Pancreas (tissue), 10 donors: ENCODE measurements at regions not wholly inside any gene's neighbourhood (a gene's known extent, or its start where the extent isn't known, plus 50 kb on each side); places are given as distances from the start of the nearest gene placed in this dataset.
A peak's percentile ranks its signal among the peaks of the same experiment; 100 is the strongest.

ENCODE experiments used
- ATAC-seq, 4 donors: fragments of 200-7000 bp; cut with Tn5 transposase; one replicate each; pipeline versions ENCODE4 v1.8.0 to v1.9.1; 2020; ENCODE audit warnings: mild to moderate bottlenecking in 4 of 4, moderate library complexity in 4 of 4
- DNase-seq, 6 donors: peaks; one replicate each; pipeline ENCODE4 v3.0.0-alpha.2; 2020
- FAIRE-seq: peaks from 2 replicates; lab custom pipeline; 2012; peaks lifted over from hg19 to GRCh38; lab: Jason Lieb, UNC
- H3K27ac ChIP-seq, 4 donors: fragments of 200-600 bp; sonication (generic); 1 replicate in 3 of 4; 2 replicates in 1 of 4; pipeline versions ENCODE4 v1.5.0 to v1.8.0; 2020
- H3K27me3 ChIP-seq, 4 donors: fragments of 200-600 bp; one replicate each; pipeline ENCODE4 v1.8.0; 2021
- H3K36me3 ChIP-seq, 3 donors: fragments of 200-600 bp; sonication (generic) in 1 of 3; one replicate each; pipeline versions ENCODE4 v1.5.0 to v1.8.0; 2020 to 2021
- H3K4me1 ChIP-seq, 3 donors: fragments of 200-600 bp; one replicate each; pipeline ENCODE4 v1.8.0; 2021
- H3K4me3 ChIP-seq, 4 donors: fragments of 200-600 bp; sonication (generic) in 2 of 4; one replicate each; pipeline versions ENCODE4 v1.5.0 to v1.8.0; 2020 to 2021
- H3K9me3 ChIP-seq, 4 donors: fragments of 200-600 bp; one replicate each; pipeline ENCODE4 v1.8.0; 2021
- WGBS, 2 donors: extraction: QIAGEN DNeasy Blood & Tissue Kit; methylation state at CpG; one replicate each; pipeline ENCODE4 v1.1.7; 2013; 5-methylcytosine and 5-hydroxymethylcytosine counted together
- intact Hi-C, 3 donors: fragments of 100-400 bp; cut with DNase I; formaldehyde crosslinking; loops; one replicate each; pipeline versions ENCODE4 v1.11.1 to v1.14.2; 2022
- TF ChIP-seq, protein P1 (sequence below), 4 donors: fragments of 200-600 bp; sonication (generic) in 3 of 4; IDR thresholded peaks; one replicate each; pipeline versions ENCODE4 v1.5.0 to v1.8.0; 2021; ENCODE audit warnings: antibody characterized with exemption in 4 of 4
- donor health status: healthy with polysubstance abuse.
- donor health status: DM: no; HTN: no; CAD: no; lungs with moderate emphysema.
- donor health status: DM: no; HTN: no; CAD: no.
- donor health status: control.
- donor health status: control.
- donor health status: Bipolar disorder and iron deficiency.
- donor health status: DM: yes; HTN: yes; CAD: no.
- donor health status: DM: no; HTN: no; CAD: no.
- donor health status: DM: no; HTN: no; CAD: no.
- donor health status: DM: yes; HTN: yes; CAD: no.

DNA sequence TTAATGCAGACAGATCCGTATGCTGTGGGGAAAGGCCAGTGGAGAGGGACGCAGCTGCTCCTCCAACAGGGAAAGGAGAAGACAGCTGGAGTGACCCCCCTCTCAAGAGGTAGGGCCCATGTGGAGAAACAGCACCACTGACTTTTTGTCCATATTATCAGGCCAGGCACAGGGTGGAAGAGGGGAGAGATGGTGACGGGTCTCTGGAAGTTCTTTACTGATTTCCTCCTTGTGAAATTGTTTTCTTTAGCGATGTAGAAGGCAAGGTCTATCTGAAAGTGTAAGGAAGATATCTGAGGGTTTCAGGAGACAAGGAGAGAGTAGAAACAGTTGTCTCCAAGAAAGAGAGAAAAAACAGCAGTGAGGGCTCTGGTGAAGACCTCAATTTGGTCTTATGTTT, 338.8 kb downstream of the VPS13C start:
- intact Hi-C loops = no loop called here
- 87 to 89% methylated on average over 4 of the region's 4 CpGs for WGBS, 2 donors
- Histone ChIP-seq H3K27ac (no peak overlapping the region), H3K4me1 (no peaks in the 10 kb centered on the region), H3K36me3 (no peaks in the 10 kb centered on the region), H3K27me3 (peaks cover 0 to 2% (median 0%) of the 10 kb centered on the region in 4 donors), H3K9me3 (no peaks in the 10 kb centered on the region), H3K4me3 (no peak overlapping the region)
- no peak for ATAC-seq
- no peak for FAIRE-seq
- TF ChIP-seq, protein P1, sequence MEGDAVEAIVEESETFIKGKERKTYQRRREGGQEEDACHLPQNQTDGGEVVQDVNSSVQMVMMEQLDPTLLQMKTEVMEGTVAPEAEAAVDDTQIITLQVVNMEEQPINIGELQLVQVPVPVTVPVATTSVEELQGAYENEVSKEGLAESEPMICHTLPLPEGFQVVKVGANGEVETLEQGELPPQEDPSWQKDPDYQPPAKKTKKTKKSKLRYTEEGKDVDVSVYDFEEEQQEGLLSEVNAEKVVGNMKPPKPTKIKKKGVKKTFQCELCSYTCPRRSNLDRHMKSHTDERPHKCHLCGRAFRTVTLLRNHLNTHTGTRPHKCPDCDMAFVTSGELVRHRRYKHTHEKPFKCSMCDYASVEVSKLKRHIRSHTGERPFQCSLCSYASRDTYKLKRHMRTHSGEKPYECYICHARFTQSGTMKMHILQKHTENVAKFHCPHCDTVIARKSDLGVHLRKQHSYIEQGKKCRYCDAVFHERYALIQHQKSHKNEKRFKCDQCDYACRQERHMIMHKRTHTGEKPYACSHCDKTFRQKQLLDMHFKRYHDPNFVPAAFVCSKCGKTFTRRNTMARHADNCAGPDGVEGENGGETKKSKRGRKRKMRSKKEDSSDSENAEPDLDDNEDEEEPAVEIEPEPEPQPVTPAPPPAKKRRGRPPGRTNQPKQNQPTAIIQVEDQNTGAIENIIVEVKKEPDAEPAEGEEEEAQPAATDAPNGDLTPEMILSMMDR (IDR thresholded peaks at IDR 0.05) = no peak
- no peak for DNase-seq

DNA sequence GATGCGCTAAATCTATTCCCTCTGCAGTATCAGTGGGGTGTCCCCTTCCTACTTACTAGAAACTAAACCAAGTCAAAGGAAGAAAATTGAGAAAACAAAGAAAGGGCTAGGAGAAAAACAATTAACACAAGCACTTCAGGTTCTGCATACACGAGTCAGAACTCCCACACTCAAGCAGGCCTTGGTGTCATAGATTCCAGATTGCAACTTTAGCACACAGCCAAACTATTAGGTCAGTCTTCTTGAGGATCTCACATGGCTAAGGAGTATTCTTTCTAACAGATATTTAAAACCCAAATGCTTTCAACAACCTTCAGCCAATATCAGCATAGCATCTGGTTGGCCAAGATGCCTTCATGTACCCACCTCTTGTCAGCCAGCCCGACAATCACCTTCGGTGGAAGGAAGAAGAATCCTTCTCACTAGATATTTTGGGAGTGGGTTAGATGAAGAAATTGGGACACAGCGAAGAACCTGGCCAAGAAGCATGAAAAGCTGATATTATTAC, 340.0 kb downstream of the VPS13C start:
- FAIRE-seq (no peak), ATAC-seq (no peak)
- intact Hi-C loops = no loop called here

DNA sequence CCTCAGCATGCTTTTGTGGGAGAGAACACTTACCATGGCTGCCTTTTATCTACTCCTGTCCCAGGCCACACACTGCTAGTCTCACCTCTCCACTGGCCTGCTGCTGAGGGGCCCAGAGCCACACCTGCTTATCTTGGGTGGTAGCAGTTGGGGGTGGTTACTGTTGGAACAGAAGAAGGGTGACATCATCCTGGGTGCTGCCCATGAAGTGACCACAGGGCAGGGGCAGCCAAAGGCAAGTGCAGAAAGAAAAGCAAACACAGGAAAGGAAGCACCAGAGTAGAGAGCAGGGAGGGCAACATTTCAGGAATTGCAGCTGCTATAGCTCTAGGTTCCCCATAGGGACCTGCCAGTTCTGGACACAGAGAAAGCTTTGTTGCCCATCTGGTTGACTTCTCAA, 345.2 kb downstream of the VPS13C start:
- no peaks in the 10 kb centered on the region for H3K27me3 ChIP-seq
- ATAC-seq = peak; percentile 58 to 90 (median 82)
- peak in 4 of 6 donors; percentile 9 to 33 (median 16) for DNase-seq
- no peak overlapping the region for H3K4me3 ChIP-seq
- H3K9me3 ChIP-seq = no peaks in the 10 kb centered on the region
- intact Hi-C loops = no loop called here
- H3K27ac ChIP-seq = no peak overlapping the region
- H3K36me3 ChIP-seq = no peaks in the 10 kb centered on the region
- TF ChIP-seq, protein P1 (IDR thresholded peaks at IDR 0.05) = no peak
- H3K4me1 ChIP-seq = no peaks in the 10 kb centered on the region
- no peak for FAIRE-seq

More for the DNA sequence above, 340.0 kb downstream of the VPS13C start:
- Histone ChIP-seq H3K4me3 (no peak overlapping the region), H3K4me1 (no peaks in the 10 kb centered on the region), H3K27me3 (peaks cover 0 to 2% (median 0%) of the 10 kb centered on the region in 4 donors), H3K27ac (no peak overlapping the region), H3K36me3 (no peaks in the 10 kb centered on the region), H3K9me3 (no peaks in the 10 kb centered on the region)
- DNase-seq = no peak
- 86 to 88% methylated on average over 5 of the region's 5 CpGs for WGBS, 2 donors
- TF ChIP-seq, protein P1 (IDR thresholded peaks at IDR 0.05) = no peak

DNA sequence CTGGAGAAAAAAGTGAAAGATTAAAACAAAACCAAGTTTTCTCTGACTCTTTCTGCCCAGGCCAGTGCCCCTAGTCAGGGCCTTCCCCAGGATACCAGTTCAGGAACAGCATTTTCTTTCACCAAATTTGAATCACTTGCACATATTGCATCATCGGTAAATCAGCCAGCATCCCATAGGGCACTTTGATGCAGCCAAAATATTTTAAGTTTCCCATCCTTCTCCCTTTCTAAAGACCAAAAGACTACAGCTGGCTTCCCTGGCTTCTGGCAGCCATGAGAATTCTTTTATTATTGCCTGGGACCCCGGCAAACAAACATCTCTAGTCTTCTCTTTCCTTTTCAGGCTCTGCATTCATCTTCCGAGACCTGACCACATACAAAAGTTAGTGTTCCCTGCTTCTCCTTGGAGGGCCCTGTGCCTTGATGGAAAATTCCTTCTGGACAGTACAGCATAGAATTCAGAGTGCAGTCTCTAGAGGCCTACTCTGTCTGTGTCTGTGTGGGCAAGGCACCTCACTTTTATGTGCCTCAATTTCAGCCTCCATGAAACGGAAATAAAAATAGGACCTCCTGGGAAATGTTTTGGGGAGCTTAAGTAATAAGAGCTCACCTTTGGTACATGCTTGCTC, 348.0 kb downstream of the VPS13C start:
- H3K27ac ChIP-seq = no peak overlapping the region
- ATAC-seq = no peak
- TF ChIP-seq, protein P1 (IDR thresholded peaks at IDR 0.05) = no peak
- H3K27me3 ChIP-seq = no peaks in the 10 kb centered on the region
- no peak for FAIRE-seq
- WGBS, 2 donors = 86 to 87% methylated on average over 4 of the region's 4 CpGs
- no peak overlapping the region for H3K4me3 ChIP-seq
- intact Hi-C loops = no loop called here
- no peak for DNase-seq
- H3K4me1 ChIP-seq = no peaks in the 10 kb centered on the region
- no peaks in the 10 kb centered on the region for H3K9me3 ChIP-seq
- no peaks in the 10 kb centered on the region for H3K36me3 ChIP-seq
